Astrocyte (in vitro differentiated cells and primary cell): ENCODE measurements at regions not wholly inside any gene's neighbourhood (a gene's known extent, or its start where the extent isn't known, plus 50 kb on each side); places are given as distances from the start of the nearest gene placed in this dataset.

Source experiments
- EZH2 ChIP-seq: IDR thresholded peaks from 2 replicates; pipeline ENCODE4 v1.6.1; 2012; ENCODE audit warnings: mild to moderate bottlenecking, low read length, inconsistent platforms; ENCODE audit not compliant: insufficient read depth
- TF ChIP-seq, protein P1 (sequence below): IDR thresholded peaks from 2 replicates; pipeline ENCODE4 v1.5.1; 2011; ENCODE audit warnings: low read depth, mild to moderate bottlenecking, inconsistent platforms, low read length, moderate library complexity; ENCODE audit not compliant: insufficient read depth

DNA sequence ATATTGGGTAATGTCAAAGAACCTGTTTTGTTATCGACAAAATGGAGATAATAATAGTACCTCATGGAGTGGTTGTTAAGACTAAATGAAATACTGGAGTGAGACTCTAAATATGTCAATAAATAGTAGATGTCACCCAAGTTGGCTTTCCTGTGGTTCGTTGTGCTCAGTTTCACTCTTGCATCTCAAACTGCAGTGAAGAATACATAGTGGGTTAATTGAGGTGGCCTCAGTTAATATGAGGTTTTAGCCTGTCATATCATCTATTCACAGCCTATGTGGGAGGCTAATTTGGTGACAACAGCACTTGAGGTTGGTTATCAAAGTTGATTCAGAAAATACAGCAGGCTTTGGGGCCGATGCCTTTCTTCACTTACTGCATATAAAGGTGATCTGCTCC lies 485.5 kb upstream of the SUCLG2 start:
- TF ChIP-seq EZH2 = no peak
- TF ChIP-seq, protein P1, sequence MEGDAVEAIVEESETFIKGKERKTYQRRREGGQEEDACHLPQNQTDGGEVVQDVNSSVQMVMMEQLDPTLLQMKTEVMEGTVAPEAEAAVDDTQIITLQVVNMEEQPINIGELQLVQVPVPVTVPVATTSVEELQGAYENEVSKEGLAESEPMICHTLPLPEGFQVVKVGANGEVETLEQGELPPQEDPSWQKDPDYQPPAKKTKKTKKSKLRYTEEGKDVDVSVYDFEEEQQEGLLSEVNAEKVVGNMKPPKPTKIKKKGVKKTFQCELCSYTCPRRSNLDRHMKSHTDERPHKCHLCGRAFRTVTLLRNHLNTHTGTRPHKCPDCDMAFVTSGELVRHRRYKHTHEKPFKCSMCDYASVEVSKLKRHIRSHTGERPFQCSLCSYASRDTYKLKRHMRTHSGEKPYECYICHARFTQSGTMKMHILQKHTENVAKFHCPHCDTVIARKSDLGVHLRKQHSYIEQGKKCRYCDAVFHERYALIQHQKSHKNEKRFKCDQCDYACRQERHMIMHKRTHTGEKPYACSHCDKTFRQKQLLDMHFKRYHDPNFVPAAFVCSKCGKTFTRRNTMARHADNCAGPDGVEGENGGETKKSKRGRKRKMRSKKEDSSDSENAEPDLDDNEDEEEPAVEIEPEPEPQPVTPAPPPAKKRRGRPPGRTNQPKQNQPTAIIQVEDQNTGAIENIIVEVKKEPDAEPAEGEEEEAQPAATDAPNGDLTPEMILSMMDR = no peak
